ENCODE measurements at regions not wholly inside any gene's neighbourhood (a gene's known extent, or its start where the extent isn't known, plus 50 kb on each side); places are given as distances from the start of the nearest gene placed in this dataset.

DNA sequence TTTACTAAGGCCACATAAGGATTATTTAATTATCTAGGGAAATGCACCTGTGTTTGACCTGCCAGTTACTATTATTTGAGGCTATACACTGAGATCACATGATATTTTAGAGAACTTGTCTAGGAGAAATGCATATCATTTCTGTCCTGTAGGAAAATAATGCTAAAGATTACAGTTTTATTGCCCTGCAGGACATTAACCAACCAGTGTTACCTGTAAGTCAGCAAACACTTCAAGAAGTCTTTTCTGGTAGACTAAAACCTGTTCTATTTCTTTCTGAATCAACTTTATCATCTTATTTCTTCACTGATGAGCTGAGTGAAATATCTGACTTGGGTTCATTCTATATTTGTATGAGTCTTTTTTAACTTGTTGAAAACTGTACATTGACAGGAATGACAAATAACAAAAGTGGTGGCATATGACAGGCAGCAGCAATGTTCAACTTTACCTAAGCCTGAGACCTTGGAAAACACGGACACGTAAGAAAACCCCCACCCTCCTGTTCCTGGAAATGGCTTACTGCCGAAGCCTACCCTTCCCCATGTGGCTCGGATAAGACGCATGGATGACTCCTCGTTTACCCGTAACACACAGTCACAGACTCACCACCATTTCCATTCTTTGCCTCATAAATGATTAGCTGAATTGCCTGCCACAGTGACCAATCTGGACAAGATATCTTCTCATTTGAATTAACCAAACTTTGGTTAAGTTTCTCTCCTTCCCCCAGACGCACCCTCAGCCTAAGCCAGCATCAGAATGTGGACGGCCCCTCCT is 118.0 kb upstream of the CD93 start:
- TF ChIP-seq, protein P1, sequence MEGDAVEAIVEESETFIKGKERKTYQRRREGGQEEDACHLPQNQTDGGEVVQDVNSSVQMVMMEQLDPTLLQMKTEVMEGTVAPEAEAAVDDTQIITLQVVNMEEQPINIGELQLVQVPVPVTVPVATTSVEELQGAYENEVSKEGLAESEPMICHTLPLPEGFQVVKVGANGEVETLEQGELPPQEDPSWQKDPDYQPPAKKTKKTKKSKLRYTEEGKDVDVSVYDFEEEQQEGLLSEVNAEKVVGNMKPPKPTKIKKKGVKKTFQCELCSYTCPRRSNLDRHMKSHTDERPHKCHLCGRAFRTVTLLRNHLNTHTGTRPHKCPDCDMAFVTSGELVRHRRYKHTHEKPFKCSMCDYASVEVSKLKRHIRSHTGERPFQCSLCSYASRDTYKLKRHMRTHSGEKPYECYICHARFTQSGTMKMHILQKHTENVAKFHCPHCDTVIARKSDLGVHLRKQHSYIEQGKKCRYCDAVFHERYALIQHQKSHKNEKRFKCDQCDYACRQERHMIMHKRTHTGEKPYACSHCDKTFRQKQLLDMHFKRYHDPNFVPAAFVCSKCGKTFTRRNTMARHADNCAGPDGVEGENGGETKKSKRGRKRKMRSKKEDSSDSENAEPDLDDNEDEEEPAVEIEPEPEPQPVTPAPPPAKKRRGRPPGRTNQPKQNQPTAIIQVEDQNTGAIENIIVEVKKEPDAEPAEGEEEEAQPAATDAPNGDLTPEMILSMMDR (IDR thresholded peaks at IDR 0.05): no peak
- no peak for TF ChIP-seq POLR2A (IDR thresholded peaks at IDR 0.05)

Data from heart left ventricle (tissue), 13 donors.